Fibroblast of lung (primary cell): ENCODE measurements at regions not wholly inside any gene's neighbourhood (a gene's known extent, or its start where the extent isn't known, plus 50 kb on each side); places are given as distances from the start of the nearest gene placed in this dataset.

Source experiments
- CTCF ChIP-seq, 2 donors: IDR thresholded peaks in 1 of 2; conservative IDR thresholded peaks in 1 of 2; 1 replicate in 1 of 2; 2 replicates in 1 of 2; pipeline ENCODE4 v1.5.1; 2011 to 2012; ENCODE audit warnings: low read length in 2 of 2, control low read depth in 1 of 2, inconsistent platforms in 1 of 2, low read depth in 1 of 2, mild to moderate bottlenecking in 1 of 2
- EZH2 ChIP-seq: IDR thresholded peaks from 2 replicates; pipeline ENCODE4 v1.5.1; 2012; ENCODE audit warnings: low read length, control low read depth, mild to moderate bottlenecking; ENCODE audit errors: missing control alignments

GRCh38 chr5:58383448-58383847 lies 76.4 kb downstream of the PLK2 start:
- TF ChIP-seq CTCF (conservative IDR thresholded peaks at IDR 0.05 in 1 of 2, IDR thresholded peaks at IDR 0.05 in 1 of 2; ENCODE audit: low read depth in 1 of 2, low read length in 2 of 2), result no peak
- TF ChIP-seq EZH2, result no peak
